Adipocyte (in vitro differentiated cells): ENCODE measurements at regions not wholly inside any gene's neighbourhood (a gene's known extent, or its start where the extent isn't known, plus 50 kb on each side); places are given as distances from the start of the nearest gene placed in this dataset.
"Not testable (repeated sequence)": the region's sequence is repeated elsewhere in the genome, so short reads cannot be mapped to it uniquely, and the experiment has no call there.

Experiments
- DNase-seq: peaks from one replicate; pipeline ENCODE4 v3.0.0-alpha.2; 2015; ENCODE audit warnings: low read depth
- H3K27me3 ChIP-seq: replicated peaks from 2 replicates; pipeline ENCODE4 v1.7.0; 2013; ENCODE audit warnings: mild to moderate bottlenecking, low read length, moderate library complexity; ENCODE audit not compliant: control insufficient read depth, insufficient read depth
- H3K36me3 ChIP-seq: 2 replicates; pipeline ENCODE4 v1.7.0; 2013; ENCODE audit warnings: low read length, mild to moderate bottlenecking, moderate library complexity; ENCODE audit not compliant: control insufficient read depth, insufficient read depth, severe bottlenecking
- H3K4me1 ChIP-seq: 2 replicates; pipeline ENCODE4 v1.7.0; 2013; ENCODE audit warnings: mild to moderate bottlenecking, low read length, moderate library complexity; ENCODE audit not compliant: control insufficient read depth, insufficient read depth
- H3K4me3 ChIP-seq: 2 replicates; pipeline ENCODE4 v1.7.0; 2013; ENCODE audit warnings: mild to moderate bottlenecking, low read length, moderate library complexity
- H3K9ac ChIP-seq: 2 replicates; pipeline ENCODE4 v1.7.0; 2013; ENCODE audit warnings: mild to moderate bottlenecking, low read length, moderate library complexity
- H3K9me3 ChIP-seq: 2 replicates; pipeline ENCODE4 v1.7.0; 2013; ENCODE audit warnings: mild to moderate bottlenecking, low read length, moderate library complexity; ENCODE audit not compliant: control insufficient read depth

DNA sequence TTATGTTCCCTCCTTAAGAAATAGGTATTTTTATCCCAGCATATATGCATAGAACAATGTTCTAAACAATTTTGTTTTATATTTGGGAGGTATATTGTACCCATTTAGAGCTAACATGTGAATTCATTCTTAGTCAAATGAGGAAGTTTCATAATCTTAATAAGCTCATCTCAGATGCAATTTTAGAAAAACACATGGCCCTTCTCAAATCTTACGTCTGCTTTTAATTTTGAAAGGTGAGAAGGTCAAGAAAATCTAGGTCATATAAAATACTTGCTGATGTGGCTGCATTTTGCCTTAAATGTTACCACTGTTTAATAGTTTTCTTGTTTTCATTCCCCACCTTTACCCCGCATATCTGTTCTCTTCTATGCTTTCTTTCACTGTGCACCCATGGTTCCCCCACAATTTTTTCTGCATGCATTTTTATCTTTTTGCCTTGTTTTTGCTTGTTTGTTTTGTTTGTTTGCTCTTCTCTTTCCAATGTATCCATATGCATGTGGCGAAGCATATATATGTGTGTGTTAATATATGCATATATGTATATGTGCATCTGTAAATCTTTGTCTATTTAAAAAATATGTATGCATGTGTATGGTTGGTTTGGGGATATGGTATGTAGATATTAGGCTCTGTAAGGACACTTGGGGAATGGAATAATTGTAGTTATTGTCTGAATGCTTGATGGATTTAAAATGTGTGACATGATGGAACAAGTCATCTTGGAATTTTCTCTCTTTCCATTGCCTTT lies 317.1 kb downstream of the BCAT1 start:
- DNase-seq = peak; percentile 33
- Histone ChIP-seq H3K4me3 (no peak overlapping the region), H3K36me3 (no peaks in the 10 kb centered on the region), H3K4me1 (peaks cover 8% of the 10 kb centered on the region), H3K9me3 (no peaks in the 10 kb centered on the region), H3K27me3 (no peaks in the 10 kb centered on the region), H3K9ac (no peak overlapping the region)

DNA sequence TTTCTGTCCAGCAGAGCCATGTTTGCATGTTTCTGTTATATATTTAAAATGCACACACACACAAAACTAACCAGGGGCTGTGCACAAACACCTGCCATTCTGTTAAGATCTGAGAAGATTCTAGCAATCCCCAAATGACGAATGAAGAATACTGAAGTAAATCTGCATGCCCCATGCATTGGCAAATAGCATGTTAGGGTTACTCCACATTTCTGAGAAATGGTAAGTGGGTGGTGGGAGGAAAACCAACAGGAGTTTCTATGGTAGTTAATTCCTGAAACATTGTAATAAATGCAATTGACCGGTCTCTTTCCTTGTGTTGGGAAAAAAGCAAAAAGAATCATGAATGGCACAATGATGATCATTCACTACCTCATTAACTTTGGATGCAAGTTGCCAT lies 318.0 kb downstream of the BCAT1 start:
- DNase-seq = no peak
- no peak overlapping the region for H3K4me3 ChIP-seq
- H3K9ac ChIP-seq = no peak overlapping the region
- no peaks in the 10 kb centered on the region for H3K27me3 ChIP-seq
- no peaks in the 10 kb centered on the region for H3K9me3 ChIP-seq
- no peaks in the 10 kb centered on the region for H3K36me3 ChIP-seq
- H3K4me1 ChIP-seq = peaks cover 8% of the 10 kb centered on the region

DNA sequence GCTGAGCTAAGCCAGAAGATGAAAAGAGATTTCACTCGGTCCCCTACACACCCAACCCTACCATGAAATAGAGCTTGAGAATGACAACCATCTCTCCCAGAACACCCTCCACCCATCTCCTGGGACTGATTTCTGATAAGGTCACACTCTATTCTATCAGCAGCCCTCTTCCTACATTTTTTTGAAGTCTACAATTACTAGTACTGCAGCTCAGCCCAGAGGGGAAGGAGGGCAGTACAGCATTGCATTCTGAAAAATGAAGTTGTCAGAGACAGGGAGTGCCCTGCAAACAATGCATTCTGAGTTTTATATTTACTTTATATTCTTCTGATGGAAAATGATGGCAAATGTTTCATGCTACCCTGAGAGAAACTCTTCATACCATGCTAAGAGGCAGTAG lies 318.5 kb downstream of the BCAT1 start:
- H3K36me3 ChIP-seq = no peaks in the 10 kb centered on the region
- H3K9me3 ChIP-seq = no peaks in the 10 kb centered on the region
- H3K4me1 ChIP-seq = peaks cover 8% of the 10 kb centered on the region
- H3K27me3 ChIP-seq = no peaks in the 10 kb centered on the region
- no peak overlapping the region for H3K9ac ChIP-seq
- H3K4me3 ChIP-seq = no peak overlapping the region
- DNase-seq = no peak

DNA sequence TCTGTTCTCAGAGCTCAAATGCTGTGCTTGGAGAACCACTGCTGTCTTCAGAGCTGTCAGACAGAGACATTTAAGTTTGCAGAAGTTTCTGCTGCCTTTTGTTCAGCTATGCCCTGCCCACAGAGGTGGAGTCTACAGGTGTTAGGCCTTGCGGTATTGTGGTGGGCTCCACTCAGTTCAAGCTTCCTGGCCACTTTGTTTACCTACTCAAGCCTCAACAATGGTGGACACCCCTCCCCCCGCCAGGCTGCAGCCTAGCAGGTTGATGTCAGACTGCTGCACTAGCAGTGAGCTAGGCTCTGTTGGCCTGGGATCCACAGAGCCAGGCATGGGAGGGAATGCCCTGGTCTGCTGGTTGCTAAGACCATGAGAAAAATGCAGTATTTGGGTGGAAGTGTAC lies 323.8 kb downstream of the BCAT1 start:
- Histone ChIP-seq H3K9me3 (no peaks in the 10 kb centered on the region), H3K9ac (no peak overlapping the region), H3K4me3 (no peak overlapping the region), H3K36me3 (no peaks in the 10 kb centered on the region), H3K27me3 (no peaks in the 10 kb centered on the region), H3K4me1 (no peaks in the 10 kb centered on the region)
- DNase-seq = no peak

DNA sequence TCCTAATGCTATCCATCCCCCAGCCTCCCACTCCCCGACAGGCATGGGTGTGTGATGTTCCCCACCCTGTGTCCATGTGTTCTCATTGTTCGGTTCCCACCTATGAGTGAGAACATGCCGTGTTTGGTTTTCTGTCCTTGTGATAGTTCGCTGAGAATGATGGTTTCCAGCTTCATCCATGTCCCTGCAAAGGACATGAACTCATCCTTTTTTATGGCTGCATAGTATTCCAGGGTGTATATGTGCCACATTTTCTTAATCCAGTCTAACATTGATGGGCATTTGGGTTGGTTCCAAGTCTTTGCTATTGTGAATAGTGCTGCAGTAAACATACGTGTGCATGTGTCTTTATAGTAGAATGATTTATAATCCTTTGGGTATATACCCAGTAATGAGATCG lies 328.9 kb downstream of the BCAT1 start:
- H3K27me3 ChIP-seq, DNase-seq, H3K9me3 ChIP-seq, H3K4me1 ChIP-seq, H3K36me3 ChIP-seq, H3K4me3 ChIP-seq, H3K9ac ChIP-seq: not testable (repeated sequence)

DNA sequence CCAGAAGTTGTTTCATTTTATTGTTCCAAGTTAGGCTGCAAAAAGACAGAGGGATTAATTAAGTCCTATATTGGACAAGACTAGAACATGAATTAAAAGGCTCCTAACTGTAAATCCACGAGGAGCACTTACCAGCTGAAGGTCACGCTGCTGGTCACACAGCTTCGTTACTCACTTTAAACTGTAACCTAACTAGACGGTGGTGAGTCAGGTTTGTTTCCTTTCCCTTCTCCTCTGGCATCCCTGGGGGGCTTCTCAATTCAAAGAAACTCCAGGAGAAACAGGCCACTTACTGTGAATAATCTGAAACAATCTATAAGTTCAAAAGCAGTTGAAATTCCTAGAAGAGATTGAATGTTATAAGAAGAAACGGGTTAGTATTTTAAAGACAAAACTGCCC lies 331.4 kb downstream of the BCAT1 start:
- H3K27me3 ChIP-seq = no peaks in the 10 kb centered on the region
- H3K9ac ChIP-seq = no peak overlapping the region
- H3K4me3 ChIP-seq = no peak overlapping the region
- no peaks in the 10 kb centered on the region for H3K4me1 ChIP-seq
- H3K36me3 ChIP-seq = no peaks in the 10 kb centered on the region
- H3K9me3 ChIP-seq = no peaks in the 10 kb centered on the region
- DNase-seq = peak; percentile 13

DNA sequence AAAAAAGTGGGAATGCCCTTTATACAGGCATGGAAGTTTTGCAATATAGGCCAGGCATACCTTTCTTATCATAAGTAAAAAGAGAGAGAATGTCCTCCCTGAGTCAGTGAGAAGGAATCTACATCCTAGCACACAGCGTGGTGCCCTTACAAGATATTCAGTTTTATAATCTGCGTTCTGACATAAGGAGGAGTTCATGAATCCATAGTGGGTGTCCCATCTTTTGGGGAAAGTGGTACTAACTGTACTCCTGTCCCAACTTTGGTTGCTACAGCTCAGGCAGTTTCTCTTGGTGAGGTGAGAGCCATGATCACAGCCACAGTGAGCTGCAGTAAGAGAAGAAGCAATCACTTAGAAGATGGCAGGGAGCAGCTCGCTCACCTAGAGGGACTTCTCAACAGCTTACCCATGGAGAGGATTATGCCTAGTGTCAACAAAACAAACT lies 332.9 kb downstream of the BCAT1 start:
- H3K4me1 ChIP-seq = no peaks in the 10 kb centered on the region
- no peaks in the 10 kb centered on the region for H3K27me3 ChIP-seq
- no peak overlapping the region for H3K4me3 ChIP-seq
- no peaks in the 10 kb centered on the region for H3K9me3 ChIP-seq
- no peak overlapping the region for H3K9ac ChIP-seq
- H3K36me3 ChIP-seq = no peaks in the 10 kb centered on the region
- peak; percentile 52 for DNase-seq

DNA sequence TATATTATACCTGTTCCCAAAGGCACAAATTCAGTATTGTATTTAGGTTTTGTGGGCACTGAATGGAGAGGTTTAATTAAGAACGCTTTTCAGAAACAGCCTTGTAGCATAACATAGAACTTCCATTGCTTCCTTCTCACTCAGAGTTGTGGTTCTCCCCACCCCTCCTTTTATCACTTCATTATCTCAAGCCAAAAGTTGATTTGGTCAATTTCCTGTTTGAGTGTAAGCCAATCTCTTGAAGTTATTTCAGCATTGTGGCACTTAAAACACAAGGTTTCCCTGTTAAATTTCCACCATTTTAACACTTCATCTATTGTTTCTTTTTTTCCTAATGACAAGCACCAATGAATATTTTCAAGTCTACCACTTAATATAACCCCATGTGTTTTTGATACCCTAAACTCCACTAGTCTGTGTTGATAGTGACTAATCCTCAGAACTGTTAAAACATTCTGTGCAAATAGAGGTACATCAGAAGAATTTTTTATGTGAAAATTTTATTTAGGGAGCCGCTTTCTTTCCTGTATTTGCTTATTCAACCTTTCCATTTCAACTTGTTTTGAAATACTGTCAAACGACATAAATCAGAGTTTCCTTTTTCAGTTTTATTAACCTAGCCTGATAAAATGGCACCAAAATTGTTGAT lies 340.1 kb downstream of the BCAT1 start:
- H3K4me3 ChIP-seq = no peak overlapping the region
- DNase-seq = no peak
- H3K36me3 ChIP-seq = no peaks in the 10 kb centered on the region
- H3K4me1 ChIP-seq = peaks cover 11% of the 10 kb centered on the region
- H3K9ac ChIP-seq = no peak overlapping the region
- H3K9me3 ChIP-seq = peaks cover 3% of the 10 kb centered on the region
- H3K27me3 ChIP-seq = no peaks in the 10 kb centered on the region

DNA sequence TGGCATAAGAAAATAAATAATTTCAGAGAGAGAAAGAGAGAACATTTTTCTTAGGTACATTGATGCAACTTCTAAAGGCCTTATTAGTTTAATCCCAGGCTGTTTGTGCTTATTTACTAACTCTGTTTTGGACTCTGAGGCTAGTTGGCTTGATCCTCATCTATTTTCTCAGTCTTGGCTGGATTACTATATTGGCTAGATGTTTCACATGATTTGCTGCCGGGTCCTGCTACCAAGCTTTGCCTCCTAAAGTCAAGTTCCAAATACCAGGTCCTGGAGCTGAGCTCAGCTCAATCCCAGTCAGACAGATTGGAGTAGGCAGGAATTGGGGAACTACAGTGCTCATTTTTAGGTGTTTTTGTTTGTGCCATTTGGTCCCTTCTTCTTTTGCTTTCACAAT lies 340.8 kb downstream of the BCAT1 start:
- no peaks in the 10 kb centered on the region for H3K27me3 ChIP-seq
- no peak for DNase-seq
- H3K36me3 ChIP-seq = no peaks in the 10 kb centered on the region
- H3K9ac ChIP-seq = no peak overlapping the region
- H3K4me1 ChIP-seq = peaks cover 11% of the 10 kb centered on the region
- peaks cover 3% of the 10 kb centered on the region for H3K9me3 ChIP-seq
- H3K4me3 ChIP-seq = no peak overlapping the region

DNA sequence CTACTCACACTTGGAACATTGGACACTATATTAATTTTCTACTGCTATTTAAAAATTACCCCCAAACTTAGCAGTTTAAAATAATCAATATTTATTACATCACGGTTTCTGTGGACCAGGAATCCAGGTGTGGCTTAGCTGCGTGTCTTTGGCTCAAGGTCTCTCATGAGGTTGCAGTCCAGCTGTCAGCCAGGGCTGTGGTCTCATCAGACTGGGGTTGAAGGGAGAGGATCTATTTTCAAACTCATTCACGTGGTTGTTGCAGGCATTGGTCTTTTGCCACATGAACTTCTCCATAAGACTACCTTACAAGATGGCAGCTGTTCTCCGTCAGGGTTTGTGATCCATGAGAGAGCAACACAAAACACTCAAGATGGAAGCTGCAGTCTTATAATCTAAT lies 343.0 kb downstream of the BCAT1 start:
- Histone ChIP-seq H3K36me3 (no peaks in the 10 kb centered on the region), H3K4me3 (no peak overlapping the region)

DNA sequence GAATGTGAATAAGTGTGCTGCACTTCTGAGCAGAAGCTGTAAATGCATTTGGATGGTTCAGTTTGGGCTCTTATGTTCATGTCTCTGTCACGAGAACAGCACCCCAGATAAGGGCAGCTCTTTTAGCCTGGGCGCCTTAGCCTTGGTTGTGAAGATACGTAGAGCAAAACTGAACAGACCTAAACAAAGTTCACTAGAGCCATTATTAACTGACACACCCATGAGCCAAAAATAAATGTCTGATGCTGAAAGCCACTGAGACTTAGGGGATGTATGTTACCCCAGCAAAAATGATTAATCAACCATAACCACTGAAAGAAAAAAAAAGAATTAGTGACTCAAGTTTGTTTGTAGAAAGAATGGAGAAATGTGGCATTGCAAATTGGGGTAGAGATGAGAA lies 343.4 kb downstream of the BCAT1 start:
- Histone ChIP-seq H3K36me3 (no peaks in the 10 kb centered on the region), H3K4me1 (peaks cover 18% of the 10 kb centered on the region), H3K27me3 (no peaks in the 10 kb centered on the region), H3K9ac (no peak overlapping the region), H3K9me3 (peaks cover 3% of the 10 kb centered on the region), H3K4me3 (no peak overlapping the region)
- DNase-seq = no peak

More for the DNA sequence above, 343.0 kb downstream of the BCAT1 start:
- Histone ChIP-seq H3K9ac (no peak overlapping the region), H3K9me3 (peaks cover 3% of the 10 kb centered on the region), H3K27me3 (no peaks in the 10 kb centered on the region), H3K4me1 (peaks cover 14% of the 10 kb centered on the region)
- DNase-seq = no peak
